Kidney (tissue), 13 donors: ENCODE measurements at regions not wholly inside any gene's neighbourhood (a gene's known extent, or its start where the extent isn't known, plus 50 kb on each side); places are given as distances from the start of the nearest gene placed in this dataset.

Experiments used
- DNase-seq, 5 donors: peaks; one replicate each; pipeline ENCODE4 v3.0.0-alpha.2; 2013 to 2020
- FAIRE-seq: peaks from 2 replicates; lab custom pipeline; 2012; peaks lifted over from hg19 to GRCh38; lab: Jason Lieb, UNC
- H3K27ac ChIP-seq, 2 donors: one replicate each; pipeline ENCODE4 v1.7.0; 2013; ENCODE audit warnings: low read depth in 2 of 2, low read length in 2 of 2, inconsistent platforms in 1 of 2
- H3K27me3 ChIP-seq: one replicate; pipeline ENCODE4 v1.7.1; 2013; ENCODE audit warnings: low read length, inconsistent platforms; ENCODE audit not compliant: control insufficient read depth, insufficient read depth
- H3K36me3 ChIP-seq, 3 donors: one replicate each; pipeline versions ENCODE4 v1.7.0 to v1.7.1; 2013; ENCODE audit warnings: low read length in 3 of 3, control low read depth in 1 of 3, inconsistent platforms in 1 of 3; ENCODE audit not compliant: insufficient read depth in 3 of 3, control insufficient read depth in 2 of 3
- H3K4me1 ChIP-seq, 3 donors: one replicate each; pipeline versions ENCODE4 v1.7.0 to v1.7.1; 2013; ENCODE audit warnings: low read length in 3 of 3, inconsistent platforms in 1 of 3, low read depth in 1 of 3; ENCODE audit not compliant: control insufficient read depth in 2 of 3, insufficient read depth in 2 of 3
- H3K4me3 ChIP-seq, 3 donors: one replicate each; pipeline versions ENCODE4 v1.7.0 to v1.8.1; 2013; ENCODE audit warnings: low read length in 3 of 3, control low read depth in 1 of 3, inconsistent platforms in 1 of 3
- H3K9ac ChIP-seq, 3 donors: one replicate each; pipeline versions ENCODE4 v1.7.0 to v1.7.1; 2013; ENCODE audit warnings: low read length in 3 of 3, control low read depth in 1 of 3, inconsistent platforms in 1 of 3
- H3K9me3 ChIP-seq, 3 donors: one replicate each; pipeline versions ENCODE4 v1.7.0 to v1.7.1; 2013; ENCODE audit warnings: low read length in 3 of 3, control low read depth in 1 of 3, inconsistent platforms in 1 of 3; ENCODE audit not compliant: control insufficient read depth in 2 of 3, insufficient read depth in 1 of 3
- intact Hi-C: fragments of 100-400 bp; cut with DNase I; formaldehyde crosslinking; loops from one replicate; pipeline ENCODE4 v1.11.1; 2022
- TF ChIP-seq, protein P1 (sequence below): IDR thresholded peaks from 3 replicates; pipeline ENCODE4 v1.5.1; 2012; ENCODE audit warnings: mild to moderate bottlenecking, moderate library complexity, borderline replicate concordance; ENCODE audit not compliant: insufficient read depth; ENCODE audit errors: extremely low read depth
- donor health status: control.
- donor health status: control.
- donor health status: control.
- donor health status: control.
- donor health status: control.
- donor health status: DM: yes; HTN: yes; CAD: no.
- donor health status: Normal renal cell carcinoma (clear cell type).

DNA sequence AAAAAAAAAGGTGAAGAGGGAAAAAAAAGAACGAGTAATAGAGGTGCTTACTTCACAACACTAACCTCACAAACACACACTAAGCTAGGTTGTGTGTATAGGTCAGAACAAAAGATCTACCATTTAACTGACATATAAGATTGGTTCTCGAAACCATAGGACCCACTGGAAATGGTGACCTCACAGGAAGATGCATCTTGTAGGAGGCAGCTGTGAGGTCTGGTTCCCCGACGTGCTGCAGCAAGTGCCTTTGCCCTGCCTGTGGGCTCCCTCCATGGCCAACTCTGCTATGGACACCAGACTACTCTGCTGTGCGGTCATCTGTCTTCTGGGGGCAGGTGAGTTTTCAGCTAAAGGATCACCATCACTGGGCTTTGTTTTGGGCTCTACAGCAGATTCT is 133.8 kb upstream of the PRSS1 start:
- H3K9me3 ChIP-seq, result no peaks in the 10 kb centered on the region
- H3K27ac ChIP-seq, result no peak overlapping the region
- no peaks in the 10 kb centered on the region for H3K27me3 ChIP-seq
- no peak overlapping the region for H3K4me3 ChIP-seq
- TF ChIP-seq, protein P1, sequence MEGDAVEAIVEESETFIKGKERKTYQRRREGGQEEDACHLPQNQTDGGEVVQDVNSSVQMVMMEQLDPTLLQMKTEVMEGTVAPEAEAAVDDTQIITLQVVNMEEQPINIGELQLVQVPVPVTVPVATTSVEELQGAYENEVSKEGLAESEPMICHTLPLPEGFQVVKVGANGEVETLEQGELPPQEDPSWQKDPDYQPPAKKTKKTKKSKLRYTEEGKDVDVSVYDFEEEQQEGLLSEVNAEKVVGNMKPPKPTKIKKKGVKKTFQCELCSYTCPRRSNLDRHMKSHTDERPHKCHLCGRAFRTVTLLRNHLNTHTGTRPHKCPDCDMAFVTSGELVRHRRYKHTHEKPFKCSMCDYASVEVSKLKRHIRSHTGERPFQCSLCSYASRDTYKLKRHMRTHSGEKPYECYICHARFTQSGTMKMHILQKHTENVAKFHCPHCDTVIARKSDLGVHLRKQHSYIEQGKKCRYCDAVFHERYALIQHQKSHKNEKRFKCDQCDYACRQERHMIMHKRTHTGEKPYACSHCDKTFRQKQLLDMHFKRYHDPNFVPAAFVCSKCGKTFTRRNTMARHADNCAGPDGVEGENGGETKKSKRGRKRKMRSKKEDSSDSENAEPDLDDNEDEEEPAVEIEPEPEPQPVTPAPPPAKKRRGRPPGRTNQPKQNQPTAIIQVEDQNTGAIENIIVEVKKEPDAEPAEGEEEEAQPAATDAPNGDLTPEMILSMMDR, result no peak
- H3K36me3 ChIP-seq, result no peaks in the 10 kb centered on the region
- H3K4me1 ChIP-seq, result no peaks in the 10 kb centered on the region
- DNase-seq (no peak), FAIRE-seq (no peak)
- H3K9ac ChIP-seq, result no peak overlapping the region
- intact Hi-C loops, result no loop called here

DNA sequence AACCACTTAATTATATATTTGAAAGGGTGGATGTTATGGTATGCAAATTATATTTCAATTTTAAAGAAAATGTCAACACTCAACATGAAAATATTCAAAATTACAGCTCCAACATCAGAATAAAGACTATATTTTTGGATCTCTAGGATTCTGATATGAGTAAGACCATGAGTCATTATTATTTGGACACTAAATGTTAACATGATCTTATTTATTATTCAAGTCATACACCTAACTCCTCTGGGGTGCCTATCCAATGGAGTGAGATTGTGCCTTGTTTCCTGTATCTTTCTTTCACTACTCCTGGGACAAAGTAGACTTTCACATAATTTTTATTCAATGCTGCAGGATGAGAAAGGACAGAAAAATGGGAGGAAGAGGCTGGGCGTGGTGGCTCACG is 135.2 kb upstream of the PRSS1 start:
- Histone ChIP-seq H3K9ac (no peak overlapping the region), H3K36me3 (no peaks in the 10 kb centered on the region), H3K9me3 (no peaks in the 10 kb centered on the region), H3K27ac (no peak overlapping the region), H3K4me3 (no peak overlapping the region), H3K27me3 (no peaks in the 10 kb centered on the region), H3K4me1 (no peaks in the 10 kb centered on the region)
- FAIRE-seq, result no peak
- TF ChIP-seq, protein P1, result no peak
- DNase-seq, result no peak
- intact Hi-C loops, result no loop called here

DNA sequence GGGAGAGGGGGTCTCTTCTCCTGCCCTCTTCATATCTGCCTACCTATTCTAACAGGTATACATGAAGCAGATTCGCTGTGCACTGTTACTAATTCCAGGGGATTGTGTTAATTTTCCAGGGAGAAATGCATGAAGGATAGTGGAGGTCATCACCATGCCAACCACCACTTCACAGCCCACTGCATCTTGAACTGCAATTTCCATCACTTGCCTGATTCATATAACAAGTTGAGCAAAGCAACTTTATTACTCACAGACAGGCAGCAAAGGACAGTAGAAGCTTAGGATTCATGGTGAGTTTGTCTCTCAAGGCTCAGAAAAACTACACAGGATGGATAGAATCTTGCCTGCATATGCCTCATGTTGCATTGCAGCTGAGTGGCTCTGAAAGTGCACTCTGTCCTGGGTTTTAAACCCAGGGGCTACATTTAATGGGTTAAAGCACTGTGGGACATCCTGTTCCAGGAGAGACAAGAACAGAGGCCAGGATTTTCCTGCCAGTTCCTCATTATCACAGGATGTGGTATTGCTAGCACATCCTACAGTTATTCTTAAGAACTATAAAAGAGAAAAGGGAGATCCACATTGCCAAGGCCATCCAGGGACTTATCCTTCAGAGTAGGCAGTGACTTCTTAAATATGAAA is 136.9 kb upstream of the PRSS1 start:
- Histone ChIP-seq H3K27ac (no peak overlapping the region), H3K27me3 (no peaks in the 10 kb centered on the region), H3K9ac (no peak overlapping the region), H3K36me3 (no peaks in the 10 kb centered on the region), H3K4me1 (no peaks in the 10 kb centered on the region), H3K4me3 (no peak overlapping the region), H3K9me3 (no peaks in the 10 kb centered on the region)
- TF ChIP-seq, protein P1, result no peak
- FAIRE-seq (no peak), DNase-seq (peak in 1 of 5 donors; percentile 35)
- intact Hi-C loops, result no loop called here

DNA sequence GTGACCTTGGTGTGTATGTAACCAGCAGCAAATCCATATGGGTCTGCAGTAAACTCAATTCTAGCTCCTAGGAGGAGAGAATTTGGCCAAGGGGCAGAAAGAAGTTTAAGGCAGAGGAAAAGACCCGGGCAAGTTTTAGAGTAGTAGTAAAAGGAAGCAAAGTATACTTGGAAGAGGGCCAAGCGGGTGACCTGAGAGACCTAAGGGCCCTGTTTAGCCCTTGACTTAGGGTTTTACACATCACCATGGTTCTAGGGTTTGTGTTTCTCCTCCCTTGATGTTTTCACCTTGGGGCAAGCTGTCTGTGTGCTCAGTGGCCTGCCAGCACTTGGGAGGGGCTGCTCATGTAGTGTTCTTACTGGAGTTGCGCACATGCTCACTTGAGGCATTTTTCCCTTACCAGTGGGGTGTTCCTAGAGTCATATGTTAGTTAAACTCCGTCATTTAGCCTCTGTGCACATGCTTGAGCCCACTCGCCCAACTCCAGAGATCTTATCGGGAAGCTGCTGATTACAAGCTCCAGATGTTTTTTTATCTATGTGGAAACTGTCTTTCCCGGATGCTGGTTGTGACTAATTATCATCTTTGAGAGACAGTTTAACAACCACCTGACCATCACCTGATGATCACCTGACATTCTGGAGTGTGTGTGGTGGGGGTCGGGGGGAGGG is 137.6 kb upstream of the PRSS1 start:
- DNase-seq, result no peak
- Histone ChIP-seq H3K9me3 (no peaks in the 10 kb centered on the region), H3K9ac (no peak overlapping the region), H3K27ac (no peak overlapping the region), H3K27me3 (no peaks in the 10 kb centered on the region), H3K36me3 (no peaks in the 10 kb centered on the region), H3K4me3 (no peak overlapping the region), H3K4me1 (no peaks in the 10 kb centered on the region)
- intact Hi-C loops, result no loop called here
- TF ChIP-seq, protein P1, result no peak
- FAIRE-seq, result no peak
